Neutrophil (primary cell): ENCODE measurements at regions not wholly inside any gene's neighbourhood (a gene's known extent, or its start where the extent isn't known, plus 50 kb on each side); places are given as distances from the start of the nearest gene placed in this dataset.
"Not testable (repeated sequence)": the region's sequence is repeated elsewhere in the genome, so short reads cannot be mapped to it uniquely, and the experiment has no call there.

Experiments
- H3K27ac ChIP-seq: fragments of 200-600 bp; sonication (generic); 2 replicates; pipeline ENCODE4 v1.5.1; 2016; ENCODE audit warnings: mild to moderate bottlenecking, moderate library complexity
- H3K27me3 ChIP-seq: fragments of 200-600 bp; sonication (generic); 2 replicates; pipeline ENCODE4 v1.6.0; 2016; ENCODE audit warnings: mild to moderate bottlenecking
- H3K36me3 ChIP-seq: fragments of 200-600 bp; sonication (generic); 2 replicates; pipeline ENCODE4 v1.5.1; 2017
- H3K4me1 ChIP-seq, 2 experiments: fragments of 200-600 bp in 1 of 2; sonication (generic) in 1 of 2; 1 replicate in 1 of 2; 2 replicates in 1 of 2; pipeline versions ENCODE4 v1.5.1 to v1.6.1; 2013 to 2016; ENCODE audit warnings: low read depth in 1 of 2, low read length in 1 of 2, mild to moderate bottlenecking in 1 of 2, moderate library complexity in 1 of 2; ENCODE audit not compliant: control insufficient read depth in 1 of 2, insufficient read depth in 1 of 2
- H3K4me3 ChIP-seq, 2 experiments: fragments of 200-600 bp in 1 of 2; sonication (generic) in 1 of 2; 1 replicate in 1 of 2; 2 replicates in 1 of 2; pipeline ENCODE4 v1.5.1; 2013 to 2016; ENCODE audit warnings: low read depth in 1 of 2, low read length in 1 of 2, mild to moderate bottlenecking in 1 of 2, moderate library complexity in 1 of 2
- H3K9me3 ChIP-seq: fragments of 200-600 bp; sonication (generic); 2 replicates; pipeline ENCODE4 v1.5.1; 2016
- CTCF ChIP-seq: fragments of 200-600 bp; sonication (generic); IDR thresholded peaks from 2 replicates; pipeline ENCODE4 v1.5.1; 2016; ENCODE audit warnings: antibody characterized with exemption

GRCh38 chr6:84897988-84898594 lies 133.7 kb upstream of the TBX18 start:
- Histone ChIP-seq H3K4me1 (no peaks in the 10 kb centered on the region), H3K36me3 (no peaks in the 10 kb centered on the region), H3K27me3 (no peaks in the 10 kb centered on the region), H3K9me3 (no peaks in the 10 kb centered on the region), H3K27ac (no peak overlapping the region), H3K4me3 (no peak overlapping the region)
- TF ChIP-seq CTCF, result no peak

GRCh38 chr6:84897011-84897410 lies 132.6 kb upstream of the TBX18 start:
- Histone ChIP-seq H3K27me3 (no peaks in the 10 kb centered on the region), H3K27ac (no peak overlapping the region), H3K4me1 (no peaks in the 10 kb centered on the region), H3K36me3 (no peaks in the 10 kb centered on the region), H3K4me3 (no peak overlapping the region), H3K9me3 (no peaks in the 10 kb centered on the region)
- TF ChIP-seq CTCF, result no peak

GRCh38 chr6:84892671-84893070 lies 128.3 kb upstream of the TBX18 start:
- Histone ChIP-seq H3K4me1 (no peaks in the 10 kb centered on the region), H3K36me3 (no peaks in the 10 kb centered on the region), H3K9me3 (no peaks in the 10 kb centered on the region), H3K27ac (no peak overlapping the region), H3K27me3 (no peaks in the 10 kb centered on the region), H3K4me3 (no peak overlapping the region)
- no peak for TF ChIP-seq CTCF

- H3K4me3 ChIP-seq, result no peak overlapping the region
- no peaks in the 10 kb centered on the region for H3K9me3 ChIP-seq
- no peaks in the 10 kb centered on the region for H3K27me3 ChIP-seq
- H3K27ac ChIP-seq, result no peak overlapping the region
- H3K36me3 ChIP-seq, result no peaks in the 10 kb centered on the region
- TF ChIP-seq CTCF, result no peak
- H3K4me1 ChIP-seq, result no peaks in the 10 kb centered on the region
Observed at GRCh38 chr6:84882768-84883766, 118.7 kb upstream of the TBX18 start.

GRCh38 chr6:84879385-84879784 lies 115.0 kb upstream of the TBX18 start:
- not testable (repeated sequence) for H3K4me1 ChIP-seq, H3K4me3 ChIP-seq, H3K36me3 ChIP-seq, H3K9me3 ChIP-seq, H3K27ac ChIP-seq, H3K27me3 ChIP-seq
